ENCODE measurements at regions not wholly inside any gene's neighbourhood (a gene's known extent, or its start where the extent isn't known, plus 50 kb on each side); places are given as distances from the start of the nearest gene placed in this dataset.

DNA sequence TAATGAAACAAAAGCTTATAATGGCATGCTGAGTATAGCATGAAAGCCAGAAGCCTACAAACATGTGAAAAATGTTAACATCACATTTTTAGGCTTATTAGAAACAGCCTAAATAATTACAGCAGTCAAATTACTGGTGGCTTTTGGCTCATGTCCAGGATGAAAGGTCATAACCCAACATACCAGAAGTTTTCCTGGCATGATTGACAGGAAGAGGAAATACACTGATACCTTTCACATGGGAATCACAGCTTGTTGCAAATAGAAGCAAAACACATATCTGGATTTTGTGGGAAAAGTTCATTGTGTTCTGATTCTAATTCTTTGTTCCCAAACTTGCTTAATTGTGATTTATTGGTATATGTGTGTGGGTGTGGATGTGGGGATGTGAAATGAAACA is 393.5 kb upstream of the ARRDC4 start:
- TF ChIP-seq, protein P1, sequence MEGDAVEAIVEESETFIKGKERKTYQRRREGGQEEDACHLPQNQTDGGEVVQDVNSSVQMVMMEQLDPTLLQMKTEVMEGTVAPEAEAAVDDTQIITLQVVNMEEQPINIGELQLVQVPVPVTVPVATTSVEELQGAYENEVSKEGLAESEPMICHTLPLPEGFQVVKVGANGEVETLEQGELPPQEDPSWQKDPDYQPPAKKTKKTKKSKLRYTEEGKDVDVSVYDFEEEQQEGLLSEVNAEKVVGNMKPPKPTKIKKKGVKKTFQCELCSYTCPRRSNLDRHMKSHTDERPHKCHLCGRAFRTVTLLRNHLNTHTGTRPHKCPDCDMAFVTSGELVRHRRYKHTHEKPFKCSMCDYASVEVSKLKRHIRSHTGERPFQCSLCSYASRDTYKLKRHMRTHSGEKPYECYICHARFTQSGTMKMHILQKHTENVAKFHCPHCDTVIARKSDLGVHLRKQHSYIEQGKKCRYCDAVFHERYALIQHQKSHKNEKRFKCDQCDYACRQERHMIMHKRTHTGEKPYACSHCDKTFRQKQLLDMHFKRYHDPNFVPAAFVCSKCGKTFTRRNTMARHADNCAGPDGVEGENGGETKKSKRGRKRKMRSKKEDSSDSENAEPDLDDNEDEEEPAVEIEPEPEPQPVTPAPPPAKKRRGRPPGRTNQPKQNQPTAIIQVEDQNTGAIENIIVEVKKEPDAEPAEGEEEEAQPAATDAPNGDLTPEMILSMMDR (IDR thresholded peaks at IDR 0.05): no peak
- TF ChIP-seq POLR2A (IDR thresholded peaks at IDR 0.05) (no peak), POLR2AphosphoS5 (IDR thresholded peaks at IDR 0.05) (no peak)

All from breast epithelium (tissue), 3 donors.